SK-N-SH (cell line): ENCODE measurements at regions not wholly inside any gene's neighbourhood (a gene's known extent, or its start where the extent isn't known, plus 50 kb on each side); places are given as distances from the start of the nearest gene placed in this dataset.

Experiments used
- CTCF ChIA-PET: fragments of 300-600, 350-600 bp; formaldehyde crosslinking; extraction: SDS; loops from one replicate; lab custom pipeline; 2021; lab: Yijun Ruan, JAX
- POLR2A ChIA-PET: fragments of 350-600 bp; sonication (Branson Sonifier 250); formaldehyde crosslinking; extraction: SDS; loops from one replicate; lab custom pipeline; 2020; ENCODE audit warnings: antibody characterized with exemption, inconsistent platforms; lab: Yijun Ruan, JAX
- DNase-seq: peaks from one replicate; pipeline ENCODE4 v3.0.0; 2012
- H2AFZ ChIP-seq: fragments of 200-600 bp; sonication (generic); 2 replicates; pipeline ENCODE4 v1.8.1; 2016; ENCODE audit warnings: antibody characterized with exemption, mild to moderate bottlenecking, low read depth
- H3F3A ChIP-seq: fragments of 200-600 bp; sonication (generic); replicated peaks from 2 replicates; pipeline ENCODE3; 2016; ENCODE audit warnings: antibody characterized with exemption, mild to moderate bottlenecking; ENCODE audit not compliant: insufficient read depth
- H3K27ac ChIP-seq, 2 experiments: fragments of 200-500 bp in 1 of 2; fragments of 200-600 bp in 1 of 2; sonication (Bioruptor generic) in 1 of 2; sonication (generic), shearing (Covaris generic) in 1 of 2; 2 replicates each; pipeline versions ENCODE4 v1.5.1 to v1.6.1; 2014 to 2016; ENCODE audit warnings: low read depth in 2 of 2, inconsistent platforms in 1 of 2, low read length in 1 of 2, mild to moderate bottlenecking in 1 of 2, mixed read lengths in 1 of 2
- H3K27me3 ChIP-seq: fragments of 200-600 bp; sonication (generic), shearing (Covaris generic); 2 replicates; pipeline ENCODE4 v1.6.1; 2016; ENCODE audit warnings: mixed run types; ENCODE audit not compliant: insufficient read depth
- H3K36me3 ChIP-seq, 2 experiments: fragments of 200-500 bp in 1 of 2; fragments of 200-600 bp in 1 of 2; sonication (Bioruptor generic) in 1 of 2; sonication (generic) in 1 of 2; replicated peaks in 1 of 2; 2 replicates each; pipeline versions ENCODE3 to v1.5.1; 2014 to 2016; ENCODE audit warnings: low read length in 1 of 2, mild to moderate bottlenecking in 1 of 2; ENCODE audit not compliant: insufficient read depth in 2 of 2, control insufficient read depth in 1 of 2
- H3K4me1 ChIP-seq, 2 experiments: fragments of 200-500 bp in 1 of 2; fragments of 200-600 bp in 1 of 2; sonication (Bioruptor generic) in 1 of 2; sonication (generic), shearing (Covaris generic) in 1 of 2; 2 replicates each; pipeline versions ENCODE4 v1.5.1 to v1.6.1; 2014 to 2016; ENCODE audit warnings: low read depth in 1 of 2, low read length in 1 of 2, mixed run types in 1 of 2; ENCODE audit not compliant: insufficient read depth in 2 of 2, control insufficient read depth in 1 of 2
- H3K4me2 ChIP-seq: fragments of 200-600 bp; sonication (generic), shearing (Covaris generic); 2 replicates; pipeline ENCODE4 v1.6.1; 2017; ENCODE audit warnings: mixed run types
- H3K4me3 ChIP-seq, 2 experiments: fragments of 200-500 bp in 1 of 2; fragments of 200-600 bp in 1 of 2; sonication (Bioruptor generic) in 1 of 2; sonication (generic), shearing (Covaris generic) in 1 of 2; 2 replicates each; pipeline versions ENCODE4 v1.5.1 to v1.8.1; 2014 to 2016; ENCODE audit warnings: low read depth in 2 of 2, inconsistent platforms in 1 of 2, low read length in 1 of 2, mild to moderate bottlenecking in 1 of 2, mixed read lengths in 1 of 2, moderate library complexity in 1 of 2
- H3K79me2 ChIP-seq: fragments of 200-600 bp; sonication (generic); 2 replicates; pipeline ENCODE4 v1.8.1; 2017; ENCODE audit warnings: mild to moderate bottlenecking; ENCODE audit not compliant: insufficient read depth
- H3K9ac ChIP-seq: fragments of 200-600 bp; sonication (generic); 2 replicates; pipeline ENCODE4 v1.6.1; 2017; ENCODE audit warnings: mixed run types
- H3K9me2 ChIP-seq: fragments of 200-600 bp; sonication (generic); 2 replicates; pipeline ENCODE4 v1.6.1; 2017; ENCODE audit warnings: mixed run types
- H3K9me3 ChIP-seq: fragments of 200-600 bp; sonication (generic); 2 replicates; pipeline ENCODE4 v1.6.1; 2017; ENCODE audit warnings: mixed run types, mild to moderate bottlenecking, moderate library complexity
- H4K20me1 ChIP-seq: fragments of 200-600 bp; sonication (generic); 2 replicates; pipeline ENCODE4 v1.6.1; 2017; ENCODE audit warnings: mild to moderate bottlenecking, mixed run types; ENCODE audit not compliant: insufficient read depth
- CHD2 ChIP-seq: fragments of 150-350 bp; IDR thresholded peaks from 2 replicates; pipeline ENCODE4 v1.6.1; 2018; ENCODE audit warnings: low read length; ENCODE audit not compliant: partially characterized antibody
- ELF1 ChIP-seq: IDR thresholded peaks from 2 replicates; pipeline ENCODE4 v1.4.0; 2012
- FOXJ3 ChIP-seq: sonication (generic); formaldehyde crosslinking; IDR thresholded peaks from 2 replicates; pipeline ENCODE4 v1.5.1; 2020; ENCODE audit warnings: mild to moderate bottlenecking, missing genetic modification reagents
- FOXM1 ChIP-seq: IDR thresholded peaks from 2 replicates; pipeline ENCODE4 v1.4.0; 2012; ENCODE audit warnings: low read depth, mild to moderate bottlenecking
- GATA2 ChIP-seq: sonication (generic); formaldehyde crosslinking; IDR thresholded peaks from 2 replicates; pipeline ENCODE4 v1.5.0; 2020; ENCODE audit warnings: mild to moderate bottlenecking, missing genetic modification reagents
- MXI1 ChIP-seq: IDR thresholded peaks from 2 replicates; pipeline ENCODE4 v1.6.1; 2012; ENCODE audit warnings: mild to moderate bottlenecking, low read depth, low read length, improper control_type of control experiment
- NFIC ChIP-seq: IDR thresholded peaks from 2 replicates; pipeline ENCODE4 v1.4.0; 2012; ENCODE audit warnings: borderline replicate concordance
- POLR2AphosphoS5 ChIP-seq: IDR thresholded peaks from 2 replicates; pipeline ENCODE4 v1.6.1; 2012; ENCODE audit warnings: low read depth, low read length
- RCOR1 ChIP-seq: fragments of 150-350 bp; IDR thresholded peaks from 2 replicates; pipeline ENCODE4 v1.6.1; 2017; ENCODE audit warnings: antibody characterized with exemption, low read length
- RXRA ChIP-seq: IDR thresholded peaks from 2 replicates; pipeline ENCODE4 v1.4.0; 2012; ENCODE audit warnings: low read depth, mild to moderate bottlenecking, borderline replicate concordance
- TCF12 ChIP-seq: IDR thresholded peaks from 2 replicates; pipeline ENCODE4 v1.4.0; 2012
- WGBS: methylation state at CpG from one replicate; pipeline ENCODE4 v1.1.6; 2017; ENCODE audit warnings: low lambda C conversion rate; 5-methylcytosine and 5-hydroxymethylcytosine counted together
- TF ChIP-seq, protein P1 (sequence below): IDR thresholded peaks from 2 replicates; pipeline ENCODE4 v1.4.0; 2012; ENCODE audit warnings: low read depth, borderline replicate concordance
- TF ChIP-seq, protein P2 (sequence below): IDR thresholded peaks from 2 replicates; pipeline ENCODE4 v1.6.1; 2012; ENCODE audit warnings: mild to moderate bottlenecking, low read depth, low read length, moderate library complexity
- TF ChIP-seq, protein P3 (sequence below): IDR thresholded peaks from 2 replicates; pipeline ENCODE4; 2012
- TF ChIP-seq, protein P4 (sequence below): fragments of 150-350 bp; IDR thresholded peaks from 2 replicates; pipeline ENCODE4 v1.6.1; 2017; ENCODE audit warnings: antibody characterized with exemption, low read length, low read depth, borderline replicate concordance
- TF ChIP-seq, protein P5 (sequence below): IDR thresholded peaks from 2 replicates; pipeline ENCODE4 v1.4.0; 2012; ENCODE audit warnings: low read depth, borderline replicate concordance
- TF ChIP-seq, protein P6 (sequence below): fragments of 150-350 bp; IDR thresholded peaks from 2 replicates; pipeline ENCODE4 v1.6.1; 2016; ENCODE audit warnings: mild to moderate bottlenecking, low read depth, low read length
- TF ChIP-seq, protein P7 (sequence below): IDR thresholded peaks from 2 replicates; pipeline ENCODE4 v1.4.0; 2012; ENCODE audit warnings: low read depth

DNA sequence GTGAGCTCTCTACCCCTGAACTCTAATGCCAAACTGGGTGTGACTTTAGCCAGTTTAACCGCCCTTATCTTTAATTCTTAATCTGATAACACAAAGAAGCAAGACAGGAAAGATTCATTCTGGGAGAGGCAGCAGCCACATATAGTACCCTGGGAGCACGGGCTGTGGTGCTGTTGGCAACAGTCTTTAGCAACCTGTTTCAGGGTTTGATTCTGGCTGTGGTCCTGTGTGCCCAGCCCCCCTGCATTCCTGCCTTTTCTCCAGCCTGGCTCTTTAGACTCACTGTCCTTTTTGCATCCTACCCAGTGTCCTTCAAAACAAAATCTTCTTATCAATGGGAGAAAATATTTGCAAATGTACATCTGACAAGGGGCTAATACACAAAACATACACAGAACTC is 275.2 kb downstream of the GXYLT1 start:
- H3K4me2 ChIP-seq: no peak overlapping the region
- TF ChIP-seq FOXM1: no peak
- TF ChIP-seq, protein P1, sequence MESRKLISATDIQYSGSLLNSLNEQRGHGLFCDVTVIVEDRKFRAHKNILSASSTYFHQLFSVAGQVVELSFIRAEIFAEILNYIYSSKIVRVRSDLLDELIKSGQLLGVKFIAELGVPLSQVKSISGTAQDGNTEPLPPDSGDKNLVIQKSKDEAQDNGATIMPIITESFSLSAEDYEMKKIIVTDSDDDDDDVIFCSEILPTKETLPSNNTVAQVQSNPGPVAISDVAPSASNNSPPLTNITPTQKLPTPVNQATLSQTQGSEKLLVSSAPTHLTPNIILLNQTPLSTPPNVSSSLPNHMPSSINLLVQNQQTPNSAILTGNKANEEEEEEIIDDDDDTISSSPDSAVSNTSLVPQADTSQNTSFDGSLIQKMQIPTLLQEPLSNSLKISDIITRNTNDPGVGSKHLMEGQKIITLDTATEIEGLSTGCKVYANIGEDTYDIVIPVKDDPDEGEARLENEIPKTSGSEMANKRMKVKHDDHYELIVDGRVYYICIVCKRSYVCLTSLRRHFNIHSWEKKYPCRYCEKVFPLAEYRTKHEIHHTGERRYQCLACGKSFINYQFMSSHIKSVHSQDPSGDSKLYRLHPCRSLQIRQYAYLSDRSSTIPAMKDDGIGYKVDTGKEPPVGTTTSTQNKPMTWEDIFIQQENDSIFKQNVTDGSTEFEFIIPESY: no peak
- TF ChIP-seq, protein P2, sequence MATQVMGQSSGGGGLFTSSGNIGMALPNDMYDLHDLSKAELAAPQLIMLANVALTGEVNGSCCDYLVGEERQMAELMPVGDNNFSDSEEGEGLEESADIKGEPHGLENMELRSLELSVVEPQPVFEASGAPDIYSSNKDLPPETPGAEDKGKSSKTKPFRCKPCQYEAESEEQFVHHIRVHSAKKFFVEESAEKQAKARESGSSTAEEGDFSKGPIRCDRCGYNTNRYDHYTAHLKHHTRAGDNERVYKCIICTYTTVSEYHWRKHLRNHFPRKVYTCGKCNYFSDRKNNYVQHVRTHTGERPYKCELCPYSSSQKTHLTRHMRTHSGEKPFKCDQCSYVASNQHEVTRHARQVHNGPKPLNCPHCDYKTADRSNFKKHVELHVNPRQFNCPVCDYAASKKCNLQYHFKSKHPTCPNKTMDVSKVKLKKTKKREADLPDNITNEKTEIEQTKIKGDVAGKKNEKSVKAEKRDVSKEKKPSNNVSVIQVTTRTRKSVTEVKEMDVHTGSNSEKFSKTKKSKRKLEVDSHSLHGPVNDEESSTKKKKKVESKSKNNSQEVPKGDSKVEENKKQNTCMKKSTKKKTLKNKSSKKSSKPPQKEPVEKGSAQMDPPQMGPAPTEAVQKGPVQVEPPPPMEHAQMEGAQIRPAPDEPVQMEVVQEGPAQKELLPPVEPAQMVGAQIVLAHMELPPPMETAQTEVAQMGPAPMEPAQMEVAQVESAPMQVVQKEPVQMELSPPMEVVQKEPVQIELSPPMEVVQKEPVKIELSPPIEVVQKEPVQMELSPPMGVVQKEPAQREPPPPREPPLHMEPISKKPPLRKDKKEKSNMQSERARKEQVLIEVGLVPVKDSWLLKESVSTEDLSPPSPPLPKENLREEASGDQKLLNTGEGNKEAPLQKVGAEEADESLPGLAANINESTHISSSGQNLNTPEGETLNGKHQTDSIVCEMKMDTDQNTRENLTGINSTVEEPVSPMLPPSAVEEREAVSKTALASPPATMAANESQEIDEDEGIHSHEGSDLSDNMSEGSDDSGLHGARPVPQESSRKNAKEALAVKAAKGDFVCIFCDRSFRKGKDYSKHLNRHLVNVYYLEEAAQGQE: no peak
- no peak for TF ChIP-seq POLR2AphosphoS5
- TF ChIP-seq RCOR1: no peak
- TF ChIP-seq, protein P3, sequence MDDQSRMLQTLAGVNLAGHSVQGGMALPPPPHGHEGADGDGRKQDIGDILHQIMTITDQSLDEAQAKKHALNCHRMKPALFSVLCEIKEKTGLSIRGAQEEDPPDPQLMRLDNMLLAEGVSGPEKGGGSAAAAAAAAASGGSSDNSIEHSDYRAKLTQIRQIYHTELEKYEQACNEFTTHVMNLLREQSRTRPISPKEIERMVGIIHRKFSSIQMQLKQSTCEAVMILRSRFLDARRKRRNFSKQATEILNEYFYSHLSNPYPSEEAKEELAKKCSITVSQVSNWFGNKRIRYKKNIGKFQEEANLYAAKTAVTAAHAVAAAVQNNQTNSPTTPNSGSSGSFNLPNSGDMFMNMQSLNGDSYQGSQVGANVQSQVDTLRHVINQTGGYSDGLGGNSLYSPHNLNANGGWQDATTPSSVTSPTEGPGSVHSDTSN: no peak
- no peak for TF ChIP-seq CHD2
- no peak for TF ChIP-seq FOXJ3 (CRISPR knock-in tag)
- TF ChIP-seq NFIC: no peak
- TF ChIP-seq, protein P4, sequence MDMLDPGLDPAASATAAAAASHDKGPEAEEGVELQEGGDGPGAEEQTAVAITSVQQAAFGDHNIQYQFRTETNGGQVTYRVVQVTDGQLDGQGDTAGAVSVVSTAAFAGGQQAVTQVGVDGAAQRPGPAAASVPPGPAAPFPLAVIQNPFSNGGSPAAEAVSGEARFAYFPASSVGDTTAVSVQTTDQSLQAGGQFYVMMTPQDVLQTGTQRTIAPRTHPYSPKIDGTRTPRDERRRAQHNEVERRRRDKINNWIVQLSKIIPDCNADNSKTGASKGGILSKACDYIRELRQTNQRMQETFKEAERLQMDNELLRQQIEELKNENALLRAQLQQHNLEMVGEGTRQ: no peak
- TF ChIP-seq, protein P5, sequence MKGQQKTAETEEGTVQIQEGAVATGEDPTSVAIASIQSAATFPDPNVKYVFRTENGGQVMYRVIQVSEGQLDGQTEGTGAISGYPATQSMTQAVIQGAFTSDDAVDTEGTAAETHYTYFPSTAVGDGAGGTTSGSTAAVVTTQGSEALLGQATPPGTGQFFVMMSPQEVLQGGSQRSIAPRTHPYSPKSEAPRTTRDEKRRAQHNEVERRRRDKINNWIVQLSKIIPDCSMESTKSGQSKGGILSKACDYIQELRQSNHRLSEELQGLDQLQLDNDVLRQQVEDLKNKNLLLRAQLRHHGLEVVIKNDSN: no peak
- TF ChIP-seq TCF12: no peak
- no peak for TF ChIP-seq ELF1
- TF ChIP-seq RXRA: no peak
- no peak for TF ChIP-seq GATA2 (CRISPR knock-in tag)
- no peak for TF ChIP-seq MXI1
- TF ChIP-seq, protein P6, sequence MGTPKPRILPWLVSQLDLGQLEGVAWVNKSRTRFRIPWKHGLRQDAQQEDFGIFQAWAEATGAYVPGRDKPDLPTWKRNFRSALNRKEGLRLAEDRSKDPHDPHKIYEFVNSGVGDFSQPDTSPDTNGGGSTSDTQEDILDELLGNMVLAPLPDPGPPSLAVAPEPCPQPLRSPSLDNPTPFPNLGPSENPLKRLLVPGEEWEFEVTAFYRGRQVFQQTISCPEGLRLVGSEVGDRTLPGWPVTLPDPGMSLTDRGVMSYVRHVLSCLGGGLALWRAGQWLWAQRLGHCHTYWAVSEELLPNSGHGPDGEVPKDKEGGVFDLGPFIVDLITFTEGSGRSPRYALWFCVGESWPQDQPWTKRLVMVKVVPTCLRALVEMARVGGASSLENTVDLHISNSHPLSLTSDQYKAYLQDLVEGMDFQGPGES: no peak
- TF ChIP-seq, protein P7, sequence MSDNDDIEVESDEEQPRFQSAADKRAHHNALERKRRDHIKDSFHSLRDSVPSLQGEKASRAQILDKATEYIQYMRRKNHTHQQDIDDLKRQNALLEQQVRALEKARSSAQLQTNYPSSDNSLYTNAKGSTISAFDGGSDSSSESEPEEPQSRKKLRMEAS: no peak
- no peaks in the 10 kb centered on the region for H4K20me1 ChIP-seq
- no peak overlapping the region for H2AFZ ChIP-seq
- no peak for DNase-seq
- no peaks in the 10 kb centered on the region for H3K9me2 ChIP-seq
- H3K27ac ChIP-seq: no peak overlapping the region
- no peaks in the 10 kb centered on the region for H3K9me3 ChIP-seq
- no peaks in the 10 kb centered on the region for H3K4me1 ChIP-seq
- no peaks in the 10 kb centered on the region for H3F3A ChIP-seq
- 62% methylated on average over 2 of the region's 2 CpGs for WGBS
- H3K4me3 ChIP-seq: no peak overlapping the region
- no peak overlapping the region for H3K9ac ChIP-seq
- no peaks in the 10 kb centered on the region for H3K27me3 ChIP-seq
- H3K36me3 ChIP-seq: no peaks in the 10 kb centered on the region
- no peaks in the 10 kb centered on the region for H3K79me2 ChIP-seq
- POLR2A ChIA-PET: no interaction called here
- CTCF ChIA-PET: no interaction called here
